Stimulated activated naive CD8-positive, alpha-beta T cell treated with anti-CD3 and anti-CD28 coated beads, Interleukin-15, Interleukin-2, amounts not matched to agents 100 U/mL and 50 U/mL, for 24 hours (primary cell): ENCODE measurements at regions not wholly inside any gene's neighbourhood (a gene's known extent, or its start where the extent isn't known, plus 50 kb on each side); places are given as distances from the start of the nearest gene placed in this dataset.
"Not testable (repeated sequence)": the region's sequence is repeated elsewhere in the genome, so short reads cannot be mapped to it uniquely, and the experiment has no call there.

Experiments
- ATAC-seq: fragments of 150-1000 bp; cut with Tn5 transposase; one replicate; pipeline ENCODE4 v1.10.0; 2021
- DNase-seq: peaks from one replicate; pipeline ENCODE4 v3.0.0; 2021

- DNase-seq (no peak), ATAC-seq (no peak)
Observed at GRCh38 chr3:87873136-87873535, 185.7 kb downstream of the CGGBP1 start.

GRCh38 chr3:87867001-87867400 lies 191.8 kb downstream of the CGGBP1 start:
- ATAC-seq (no peak), DNase-seq (no peak)

GRCh38 chr3:87856126-87856525 lies 202.7 kb downstream of the CGGBP1 start:
- DNase-seq (no peak), ATAC-seq (no peak)

- no peak for DNase-seq
Observed at GRCh38 chr3:87855616-87856015, 203.2 kb downstream of the CGGBP1 start.

GRCh38 chr3:87855211-87855610 lies 203.6 kb downstream of the CGGBP1 start:
- no peak for DNase-seq
- no peak for ATAC-seq

More at GRCh38 chr3:87855616-87856015, 203.2 kb downstream of the CGGBP1 start:
- no peak for ATAC-seq

- ATAC-seq (no peak), DNase-seq (no peak)
Observed at GRCh38 chr3:87848003-87848402, 210.8 kb downstream of the CGGBP1 start.

- DNase-seq (no peak), ATAC-seq (no peak)
Observed at GRCh38 chr3:87837076-87837475, 221.7 kb downstream of the CGGBP1 start.

GRCh38 chr3:87836026-87836425 lies 222.8 kb downstream of the CGGBP1 start:
- no peak for ATAC-seq
- no peak for DNase-seq

GRCh38 chr3:87835236-87835635 lies 223.6 kb downstream of the CGGBP1 start:
- ATAC-seq (no peak), DNase-seq (no peak)

- ATAC-seq = no peak
- no peak for DNase-seq
Observed at GRCh38 chr3:87834327-87834726, 224.5 kb downstream of the CGGBP1 start.

GRCh38 chr3:87833039-87833377 lies 225.8 kb downstream of the CGGBP1 start:
- ATAC-seq (no peak), DNase-seq (no peak)

GRCh38 chr3:87828046-87828445 lies 230.8 kb downstream of the CGGBP1 start:
- ATAC-seq (no peak), DNase-seq (no peak)

GRCh38 chr3:87822563-87822962 lies 236.2 kb downstream of the CGGBP1 start:
- no peak for DNase-seq
- no peak for ATAC-seq

GRCh38 chr3:87813503-87813902 lies 245.3 kb downstream of the CGGBP1 start:
- DNase-seq, ATAC-seq: not testable (repeated sequence)

- no peak for DNase-seq
- no peak for ATAC-seq
Observed at GRCh38 chr3:87811953-87812352, 246.9 kb downstream of the CGGBP1 start.

GRCh38 chr3:87810452-87811016 lies 248.3 kb downstream of the CGGBP1 start:
- ATAC-seq (no peak), DNase-seq (no peak)

GRCh38 chr3:87805670-87806069 lies 253.1 kb downstream of the CGGBP1 start:
- no peak for ATAC-seq

GRCh38 chr3:87801409-87801808 lies 257.4 kb downstream of the CGGBP1 start:
- ATAC-seq (no peak), DNase-seq (no peak)

More at GRCh38 chr3:87805670-87806069, 253.1 kb downstream of the CGGBP1 start:
- DNase-seq = no peak

- DNase-seq (no peak), ATAC-seq (no peak)
Observed at GRCh38 chr3:87800516-87800915, 258.3 kb downstream of the CGGBP1 start.

- DNase-seq (no peak), ATAC-seq (no peak)
Observed at GRCh38 chr3:87798567-87798947, 260.2 kb downstream of the CGGBP1 start.

- DNase-seq = no peak
- no peak for ATAC-seq
Observed at GRCh38 chr3:87797872-87798566, 260.8 kb downstream of the CGGBP1 start.

GRCh38 chr3:87796843-87797185 lies 262.0 kb downstream of the CGGBP1 start:
- DNase-seq (no peak), ATAC-seq (no peak)

- no peak for ATAC-seq
- no peak for DNase-seq
Observed at GRCh38 chr3:87796137-87796842, 262.5 kb downstream of the CGGBP1 start.

GRCh38 chr3:87795701-87796100 lies 263.1 kb downstream of the CGGBP1 start:
- no peak for DNase-seq
- ATAC-seq = no peak
